GM10266 (cell line): ENCODE measurements at regions not wholly inside any gene's neighbourhood (a gene's known extent, or its start where the extent isn't known, plus 50 kb on each side); places are given as distances from the start of the nearest gene placed in this dataset.

Source experiments
- DNase-seq: peaks from one replicate; pipeline ENCODE4 v3.0.0; 2012; ENCODE audit errors: extremely low spot score
- TF ChIP-seq, protein P1 (sequence below): IDR thresholded peaks from 2 replicates; pipeline ENCODE4 v1.5.1; 2012; ENCODE audit warnings: mild to moderate bottlenecking, low read depth; ENCODE audit not compliant: control insufficient read depth, insufficient read depth; ENCODE audit errors: missing control alignments

GRCh38 chr2:155266109-155266508, 567.6 kb downstream of the KCNJ3 start:
- TF ChIP-seq, protein P1, sequence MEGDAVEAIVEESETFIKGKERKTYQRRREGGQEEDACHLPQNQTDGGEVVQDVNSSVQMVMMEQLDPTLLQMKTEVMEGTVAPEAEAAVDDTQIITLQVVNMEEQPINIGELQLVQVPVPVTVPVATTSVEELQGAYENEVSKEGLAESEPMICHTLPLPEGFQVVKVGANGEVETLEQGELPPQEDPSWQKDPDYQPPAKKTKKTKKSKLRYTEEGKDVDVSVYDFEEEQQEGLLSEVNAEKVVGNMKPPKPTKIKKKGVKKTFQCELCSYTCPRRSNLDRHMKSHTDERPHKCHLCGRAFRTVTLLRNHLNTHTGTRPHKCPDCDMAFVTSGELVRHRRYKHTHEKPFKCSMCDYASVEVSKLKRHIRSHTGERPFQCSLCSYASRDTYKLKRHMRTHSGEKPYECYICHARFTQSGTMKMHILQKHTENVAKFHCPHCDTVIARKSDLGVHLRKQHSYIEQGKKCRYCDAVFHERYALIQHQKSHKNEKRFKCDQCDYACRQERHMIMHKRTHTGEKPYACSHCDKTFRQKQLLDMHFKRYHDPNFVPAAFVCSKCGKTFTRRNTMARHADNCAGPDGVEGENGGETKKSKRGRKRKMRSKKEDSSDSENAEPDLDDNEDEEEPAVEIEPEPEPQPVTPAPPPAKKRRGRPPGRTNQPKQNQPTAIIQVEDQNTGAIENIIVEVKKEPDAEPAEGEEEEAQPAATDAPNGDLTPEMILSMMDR = no peak
- DNase-seq = no peak

DNA sequence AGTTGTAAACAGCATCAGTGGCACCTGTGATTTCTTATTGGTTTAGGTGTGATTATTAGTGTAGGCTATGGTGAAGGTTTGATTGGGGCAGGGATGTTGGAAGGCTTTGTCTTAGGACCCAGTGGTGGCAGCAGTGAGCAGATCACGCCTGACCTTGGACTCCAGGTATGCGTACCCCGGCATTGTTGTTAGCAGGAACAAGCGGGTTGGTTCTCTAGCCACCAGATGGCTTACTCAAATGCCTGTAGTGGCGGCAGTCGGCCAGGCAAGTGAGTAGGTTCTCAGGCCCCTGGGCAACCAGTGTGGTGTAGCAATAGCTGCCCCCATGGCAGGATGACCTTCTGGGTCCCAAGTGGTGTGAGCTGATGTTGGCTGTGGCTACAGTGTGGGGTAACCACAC, 558.3 kb downstream of the KCNJ3 start:
- TF ChIP-seq, protein P1 = no peak
- DNase-seq = no peak

DNA sequence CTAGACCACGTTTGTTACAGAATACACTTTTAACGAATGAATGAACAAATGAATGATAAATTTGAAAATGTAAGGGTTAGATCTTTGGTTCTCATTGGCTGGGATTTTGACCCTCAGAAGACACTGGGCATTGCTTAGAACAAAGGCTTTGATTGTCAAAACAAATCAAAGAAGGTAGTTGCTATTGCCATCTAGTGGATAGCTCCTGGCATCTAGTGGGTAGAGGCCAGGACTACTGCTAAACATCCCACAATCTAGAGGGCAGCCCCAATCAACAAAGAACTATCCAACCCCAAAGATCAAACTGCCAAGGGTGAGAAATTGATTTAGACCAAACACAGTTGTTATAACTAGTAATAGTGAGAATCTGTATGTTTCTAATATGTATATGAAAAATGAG, 552.3 kb downstream of the KCNJ3 start:
- DNase-seq = no peak
- TF ChIP-seq, protein P1 = peak; percentile 40

DNA sequence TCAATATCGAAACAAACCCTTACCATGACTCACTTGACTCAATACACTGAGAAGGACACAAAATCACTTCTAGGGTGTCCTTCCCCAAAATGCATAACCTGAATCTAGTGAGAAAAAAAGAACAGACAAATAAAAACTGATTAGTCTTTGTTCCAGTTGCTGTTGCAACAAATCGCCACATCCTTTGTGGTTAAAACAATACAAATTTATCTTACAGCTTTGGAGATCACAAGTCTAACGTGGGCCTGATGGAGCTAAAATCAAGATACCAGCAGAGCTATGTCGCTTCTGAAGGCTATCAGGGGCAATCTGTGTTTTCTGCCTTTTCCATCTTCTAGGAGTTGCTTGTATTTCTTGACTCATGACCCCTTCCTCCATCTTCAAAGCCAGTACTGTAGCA, 541.7 kb downstream of the KCNJ3 start:
- TF ChIP-seq, protein P1 = no peak
- no peak for DNase-seq

- TF ChIP-seq, protein P1 = no peak
- DNase-seq = no peak
Observed at GRCh38 chr2:155235710-155236109, 537.2 kb downstream of the KCNJ3 start.

GRCh38 chr2:155223781-155224406, 525.4 kb downstream of the KCNJ3 start:
- TF ChIP-seq, protein P1 = peak; percentile 52
- peak; percentile 13 for DNase-seq

- TF ChIP-seq, protein P1 = no peak
- DNase-seq = no peak
Observed at GRCh38 chr2:155218945-155219344, 520.5 kb downstream of the KCNJ3 start.
